Retinal pigment epithelial cell (primary cell): ENCODE measurements at regions not wholly inside any gene's neighbourhood (a gene's known extent, or its start where the extent isn't known, plus 50 kb on each side); places are given as distances from the start of the nearest gene placed in this dataset.

Experiments used
- DNase-seq: peaks from one replicate; pipeline ENCODE4 v3.0.0-alpha.2; 2010; ENCODE audit warnings: low read depth
- H3K4me3 ChIP-seq: 2 replicates; pipeline ENCODE4 v1.5.1; 2011; ENCODE audit warnings: mild to moderate bottlenecking, low read length, control low read depth, moderate library complexity
- TF ChIP-seq, protein P1 (sequence below): conservative IDR thresholded peaks from 2 replicates; pipeline ENCODE4 v1.5.1; 2011; ENCODE audit warnings: low read depth, low read length, control low read depth, inconsistent platforms

DNA sequence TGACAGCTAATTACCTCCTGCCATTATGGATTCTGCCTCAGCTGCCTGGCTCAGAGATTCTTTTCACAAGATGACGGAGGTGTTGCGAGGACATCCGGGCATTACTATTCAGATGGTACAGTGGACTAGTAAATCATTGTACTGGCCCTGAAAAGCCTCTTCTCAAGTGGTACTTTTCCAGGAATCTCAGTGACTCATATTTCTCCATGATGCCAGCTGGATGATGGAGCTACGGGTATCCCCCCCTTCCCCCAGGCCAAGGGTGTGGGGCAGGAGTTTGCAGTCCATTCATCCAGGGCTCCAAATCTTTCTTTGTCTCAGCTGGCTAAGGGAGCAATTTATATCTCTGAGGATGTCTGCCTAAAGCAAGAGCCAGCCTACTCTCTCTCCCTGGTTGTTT, 107.7 kb upstream of the GPR139 start:
- TF ChIP-seq, protein P1, sequence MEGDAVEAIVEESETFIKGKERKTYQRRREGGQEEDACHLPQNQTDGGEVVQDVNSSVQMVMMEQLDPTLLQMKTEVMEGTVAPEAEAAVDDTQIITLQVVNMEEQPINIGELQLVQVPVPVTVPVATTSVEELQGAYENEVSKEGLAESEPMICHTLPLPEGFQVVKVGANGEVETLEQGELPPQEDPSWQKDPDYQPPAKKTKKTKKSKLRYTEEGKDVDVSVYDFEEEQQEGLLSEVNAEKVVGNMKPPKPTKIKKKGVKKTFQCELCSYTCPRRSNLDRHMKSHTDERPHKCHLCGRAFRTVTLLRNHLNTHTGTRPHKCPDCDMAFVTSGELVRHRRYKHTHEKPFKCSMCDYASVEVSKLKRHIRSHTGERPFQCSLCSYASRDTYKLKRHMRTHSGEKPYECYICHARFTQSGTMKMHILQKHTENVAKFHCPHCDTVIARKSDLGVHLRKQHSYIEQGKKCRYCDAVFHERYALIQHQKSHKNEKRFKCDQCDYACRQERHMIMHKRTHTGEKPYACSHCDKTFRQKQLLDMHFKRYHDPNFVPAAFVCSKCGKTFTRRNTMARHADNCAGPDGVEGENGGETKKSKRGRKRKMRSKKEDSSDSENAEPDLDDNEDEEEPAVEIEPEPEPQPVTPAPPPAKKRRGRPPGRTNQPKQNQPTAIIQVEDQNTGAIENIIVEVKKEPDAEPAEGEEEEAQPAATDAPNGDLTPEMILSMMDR = no peak
- DNase-seq = no peak
- no peak overlapping the region for H3K4me3 ChIP-seq

DNA sequence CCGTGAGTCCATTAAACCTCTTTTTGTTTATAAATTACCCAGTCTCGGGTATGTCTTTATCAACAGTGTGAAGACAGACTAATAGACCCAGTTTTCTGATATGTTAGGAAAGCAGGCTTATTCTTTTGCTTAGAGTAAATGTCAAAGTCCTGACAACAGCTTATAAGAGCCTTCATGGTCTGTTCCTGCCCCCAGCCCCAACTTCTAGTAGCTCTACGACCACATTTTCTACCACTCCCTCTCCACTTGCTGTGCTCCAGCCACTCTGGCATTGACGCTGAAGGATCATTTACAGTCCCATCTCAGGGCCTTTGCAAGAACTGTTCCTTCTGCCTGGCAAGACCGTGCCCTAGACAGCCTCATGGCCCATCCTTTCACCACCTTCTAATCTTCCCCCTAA, 104.6 kb upstream of the GPR139 start:
- TF ChIP-seq, protein P1 = no peak
- DNase-seq = no peak
- H3K4me3 ChIP-seq = no peak overlapping the region

DNA sequence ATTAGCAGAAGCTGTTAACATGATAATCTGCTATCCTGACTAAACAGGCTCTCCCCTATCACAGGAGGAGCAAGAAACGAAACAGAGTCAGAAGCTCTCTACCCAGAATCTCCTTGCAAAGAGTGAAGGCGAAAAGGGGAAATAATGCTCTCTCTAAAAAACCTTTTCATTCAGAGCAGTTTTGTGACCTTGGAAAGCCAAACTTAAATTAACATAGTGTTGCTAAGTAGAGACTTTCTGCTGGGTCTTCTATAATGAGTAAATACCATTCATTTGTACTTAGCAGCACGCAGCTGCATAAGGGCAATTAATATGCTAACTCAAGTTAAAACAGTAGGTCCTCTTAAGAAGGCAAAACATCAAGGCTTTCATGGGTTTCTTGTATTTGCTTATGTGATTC, 101.7 kb upstream of the GPR139 start:
- H3K4me3 ChIP-seq = no peak overlapping the region
- TF ChIP-seq, protein P1 = no peak
- DNase-seq = no peak

DNA sequence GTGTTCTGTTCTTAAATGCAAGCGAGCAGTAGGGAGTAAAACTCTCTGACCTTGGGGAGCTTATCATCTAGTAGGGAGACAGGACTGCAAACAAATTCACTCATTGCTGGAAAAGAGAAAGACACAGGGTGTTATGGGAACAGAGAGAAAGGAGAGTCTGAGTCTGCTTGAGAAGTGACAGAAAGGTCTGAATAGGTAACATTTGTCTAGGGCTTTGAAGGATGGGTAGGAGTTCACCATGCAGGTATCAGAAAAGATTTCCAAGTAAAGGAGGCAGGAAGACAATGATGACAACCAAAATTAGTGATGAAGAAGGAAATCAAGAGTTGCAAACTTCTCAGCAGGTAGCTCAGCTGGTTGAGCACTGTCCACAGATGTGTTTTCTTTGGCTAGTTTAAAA, 93.6 kb upstream of the GPR139 start:
- no peak overlapping the region for H3K4me3 ChIP-seq
- TF ChIP-seq, protein P1 = no peak

DNA sequence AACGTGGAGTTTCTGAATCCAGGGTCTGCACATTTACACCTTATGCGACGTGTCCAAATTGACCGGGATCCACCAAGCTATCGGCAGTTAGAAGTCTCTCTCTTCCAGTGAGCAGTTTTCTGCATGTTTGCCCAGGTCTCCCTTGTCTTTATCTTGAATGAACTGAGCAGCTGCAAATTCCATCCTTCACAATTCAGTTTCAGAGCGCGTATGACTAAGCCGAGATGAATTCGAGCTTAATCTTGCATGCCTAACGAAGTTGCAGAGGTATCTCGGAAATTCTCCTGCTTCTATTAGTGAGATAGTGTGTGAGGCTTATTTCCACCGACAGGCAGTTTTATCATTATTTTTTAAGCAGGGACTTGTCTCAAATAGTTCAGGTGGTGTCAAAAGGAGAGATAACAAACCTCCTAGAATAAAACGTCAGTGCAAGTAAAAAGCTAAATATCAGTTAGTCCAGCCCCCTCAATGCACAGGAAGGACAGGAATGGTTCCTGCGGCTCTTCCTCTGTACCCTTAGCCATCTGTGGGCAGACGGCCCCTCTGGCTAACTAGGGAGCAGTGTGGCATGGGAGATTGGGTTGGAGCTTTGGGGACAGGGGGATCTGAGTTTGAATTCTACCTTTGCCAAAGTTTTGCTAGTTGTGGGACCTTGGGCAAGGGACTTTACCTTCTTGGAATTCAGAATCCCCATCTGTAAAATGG, 93.0 kb upstream of the GPR139 start:
- TF ChIP-seq, protein P1 = no peak
- no peak overlapping the region for H3K4me3 ChIP-seq

More for the DNA sequence above, 93.6 kb upstream of the GPR139 start:
- DNase-seq = no peak

DNA sequence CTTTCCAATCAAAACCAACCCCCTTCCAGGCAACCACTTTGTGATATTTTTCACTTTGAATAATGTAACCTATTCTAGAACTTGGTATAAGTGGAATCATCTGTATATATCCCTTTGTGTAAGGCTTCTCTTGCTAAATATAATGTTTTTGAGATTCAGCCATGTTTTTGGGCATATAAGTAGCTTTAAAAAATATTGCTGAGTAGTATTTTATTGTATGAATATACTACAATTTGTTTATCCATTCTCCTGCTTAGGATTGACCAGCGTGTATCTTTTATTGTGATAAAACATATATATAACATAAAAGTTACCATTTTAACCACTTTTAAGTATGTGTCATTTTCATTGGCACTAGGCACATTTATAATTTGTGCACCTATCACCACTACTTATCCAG, 79.8 kb upstream of the GPR139 start:
- TF ChIP-seq, protein P1 = no peak
- H3K4me3 ChIP-seq = no peak overlapping the region
- no peak for DNase-seq

More for the DNA sequence above, 93.0 kb upstream of the GPR139 start:
- DNase-seq = peak; percentile 11

DNA sequence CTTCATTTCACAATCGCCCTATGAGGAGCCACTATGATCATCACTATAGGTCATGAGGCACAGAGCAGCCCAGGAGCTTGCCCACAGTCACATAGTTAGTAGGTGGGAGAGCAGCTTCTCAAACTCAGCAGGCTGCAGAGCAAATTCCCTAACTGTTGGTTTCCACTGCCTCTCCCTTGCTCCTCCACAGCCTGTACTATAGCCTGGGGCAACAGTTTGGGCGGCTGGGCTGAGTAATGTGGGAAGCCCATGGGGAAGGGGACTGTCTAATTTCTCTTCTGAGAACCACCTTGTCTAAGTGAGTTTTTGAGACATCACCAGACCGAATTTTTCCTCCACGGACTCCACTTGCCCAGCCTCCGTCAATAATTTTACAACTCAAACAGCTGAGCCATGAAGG, 73.4 kb upstream of the GPR139 start:
- no peak overlapping the region for H3K4me3 ChIP-seq
- DNase-seq = no peak
- TF ChIP-seq, protein P1 = no peak
